ENCODE measurements at regions not wholly inside any gene's neighbourhood (a gene's known extent, or its start where the extent isn't known, plus 50 kb on each side); places are given as distances from the start of the nearest gene placed in this dataset.

DNA sequence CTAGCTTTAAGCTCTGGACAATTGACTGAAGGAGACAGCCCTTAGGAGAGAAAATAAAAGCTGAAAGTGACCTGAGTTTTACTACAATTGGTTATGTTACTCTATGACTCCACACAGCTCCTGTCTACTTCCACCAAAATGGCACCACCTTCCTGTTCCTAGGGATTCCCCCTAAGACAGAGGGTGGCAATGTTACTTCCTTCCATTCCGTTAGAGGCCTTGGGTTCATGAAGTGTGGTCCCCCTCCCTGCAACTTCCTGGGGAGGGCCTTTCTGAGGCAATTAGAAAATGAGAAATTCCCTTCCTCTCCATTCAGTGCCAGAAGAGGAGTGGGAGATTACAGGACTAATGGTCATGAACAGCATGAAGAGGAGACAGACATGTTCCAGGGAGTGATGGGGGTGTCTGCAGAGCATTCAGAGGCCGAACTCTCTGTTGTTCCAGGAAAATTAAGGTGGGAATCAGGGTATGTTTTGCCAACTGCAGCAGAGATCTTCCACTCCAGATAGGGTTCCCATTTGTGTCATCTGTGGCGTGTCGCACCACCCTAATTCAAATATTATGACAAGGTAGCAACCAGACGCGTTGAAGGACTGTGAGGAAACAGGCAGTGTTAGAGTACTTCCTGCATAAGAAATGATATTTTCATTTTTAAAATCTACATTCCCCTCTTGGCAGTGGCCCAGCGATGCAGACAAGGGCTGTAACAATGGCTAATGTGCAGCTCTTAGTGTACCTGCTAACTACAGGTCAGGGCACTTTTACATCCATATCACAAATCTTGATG is 53.1 kb upstream of the TRIM67 start:
- CTCF ChIA-PET: interaction anchor here (0.5 to 1.3 kb wide), 3 partner anchors 17 to 103 kb away, joined by 3 to 7 read pairs (median 3); no protein-coding TSS in a partner anchor
- Mint-ChIP-seq H3K4me1 (ENCODE audit: insufficient read depth, unreplicated experiment) (peaks cover 7% of the 10 kb centered on the region), H3K9me3 (ENCODE audit: unreplicated experiment) (no peaks in the 10 kb centered on the region), H3K36me3 (ENCODE audit: insufficient read depth, unreplicated experiment) (no peaks in the 10 kb centered on the region), H3K27ac (ENCODE audit: low read depth, unreplicated experiment) (no peak overlapping the region), H3K27me3 (ENCODE audit: insufficient read depth, unreplicated experiment) (peaks cover 23% of the 10 kb centered on the region), H3K4me3 (ENCODE audit: unreplicated experiment) (no peak overlapping the region)
- TF ChIP-seq, protein P1, sequence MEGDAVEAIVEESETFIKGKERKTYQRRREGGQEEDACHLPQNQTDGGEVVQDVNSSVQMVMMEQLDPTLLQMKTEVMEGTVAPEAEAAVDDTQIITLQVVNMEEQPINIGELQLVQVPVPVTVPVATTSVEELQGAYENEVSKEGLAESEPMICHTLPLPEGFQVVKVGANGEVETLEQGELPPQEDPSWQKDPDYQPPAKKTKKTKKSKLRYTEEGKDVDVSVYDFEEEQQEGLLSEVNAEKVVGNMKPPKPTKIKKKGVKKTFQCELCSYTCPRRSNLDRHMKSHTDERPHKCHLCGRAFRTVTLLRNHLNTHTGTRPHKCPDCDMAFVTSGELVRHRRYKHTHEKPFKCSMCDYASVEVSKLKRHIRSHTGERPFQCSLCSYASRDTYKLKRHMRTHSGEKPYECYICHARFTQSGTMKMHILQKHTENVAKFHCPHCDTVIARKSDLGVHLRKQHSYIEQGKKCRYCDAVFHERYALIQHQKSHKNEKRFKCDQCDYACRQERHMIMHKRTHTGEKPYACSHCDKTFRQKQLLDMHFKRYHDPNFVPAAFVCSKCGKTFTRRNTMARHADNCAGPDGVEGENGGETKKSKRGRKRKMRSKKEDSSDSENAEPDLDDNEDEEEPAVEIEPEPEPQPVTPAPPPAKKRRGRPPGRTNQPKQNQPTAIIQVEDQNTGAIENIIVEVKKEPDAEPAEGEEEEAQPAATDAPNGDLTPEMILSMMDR (IDR thresholded peaks at IDR 0.05; ENCODE audit: unreplicated experiment): no peak
- POLR2A ChIA-PET: no interaction called here
- no TSS peak for BruUV-seq (replicated peaks)
- intact Hi-C loops (cut with micrococcal nuclease): no loop called here
- no peak for DNase-seq (ENCODE audit: unreplicated experiment)

DNA sequence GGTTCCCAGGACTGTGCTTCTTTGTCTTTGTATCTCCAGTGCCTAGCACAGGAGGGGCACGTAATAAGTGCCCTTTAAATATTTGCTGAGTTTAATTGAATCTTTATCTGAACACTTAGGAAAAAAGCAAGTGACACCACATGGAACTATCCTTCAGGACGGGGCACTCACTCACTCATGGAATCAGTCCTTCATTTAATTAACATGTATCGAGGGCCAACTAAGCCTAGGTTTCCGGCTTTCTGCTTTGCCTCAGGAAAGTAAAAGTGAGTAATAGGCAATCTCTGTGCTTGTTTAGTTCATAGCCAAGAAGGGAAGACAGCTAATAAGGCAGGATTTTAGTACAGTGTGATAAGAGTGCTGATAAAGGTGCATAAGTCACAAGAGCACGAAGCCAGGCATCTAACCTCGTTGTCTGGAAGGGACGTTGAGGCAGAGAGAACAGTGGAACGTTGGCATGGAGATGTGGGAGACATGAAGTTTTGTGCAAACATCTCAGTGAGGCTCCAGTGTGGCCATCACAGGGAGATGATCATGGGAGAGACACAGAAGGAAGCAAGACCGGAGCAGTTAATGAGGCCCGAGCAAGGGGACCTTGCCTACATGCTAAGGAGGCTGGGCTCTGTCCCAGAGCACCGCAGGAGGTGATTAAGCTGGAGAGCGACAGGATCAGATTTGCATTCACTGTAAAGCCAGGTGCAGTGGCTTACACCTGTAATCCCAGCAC is 54.1 kb upstream of the TRIM67 start:
- Mint-ChIP-seq H3K27ac (ENCODE audit: low read depth, unreplicated experiment) (no peak overlapping the region), H3K36me3 (ENCODE audit: insufficient read depth, unreplicated experiment) (no peaks in the 10 kb centered on the region), H3K4me3 (ENCODE audit: unreplicated experiment) (no peak overlapping the region), H3K27me3 (ENCODE audit: insufficient read depth, unreplicated experiment) (peaks cover 23% of the 10 kb centered on the region), H3K4me1 (ENCODE audit: insufficient read depth, unreplicated experiment) (peaks cover 7% of the 10 kb centered on the region), H3K9me3 (ENCODE audit: unreplicated experiment) (no peaks in the 10 kb centered on the region)
- TF ChIP-seq, protein P1 (IDR thresholded peaks at IDR 0.05; ENCODE audit: unreplicated experiment): no peak
- CTCF ChIA-PET: interaction anchor here (0.5 to 0.7 kb wide), 2 partner anchors 16 to 93 kb away, joined by 3 read pairs; no protein-coding TSS in a partner anchor
- no peak for DNase-seq (ENCODE audit: unreplicated experiment)
- POLR2A ChIA-PET: no interaction called here
- BruUV-seq (replicated peaks): no TSS peak
- intact Hi-C loops (cut with micrococcal nuclease): no loop called here

DNA sequence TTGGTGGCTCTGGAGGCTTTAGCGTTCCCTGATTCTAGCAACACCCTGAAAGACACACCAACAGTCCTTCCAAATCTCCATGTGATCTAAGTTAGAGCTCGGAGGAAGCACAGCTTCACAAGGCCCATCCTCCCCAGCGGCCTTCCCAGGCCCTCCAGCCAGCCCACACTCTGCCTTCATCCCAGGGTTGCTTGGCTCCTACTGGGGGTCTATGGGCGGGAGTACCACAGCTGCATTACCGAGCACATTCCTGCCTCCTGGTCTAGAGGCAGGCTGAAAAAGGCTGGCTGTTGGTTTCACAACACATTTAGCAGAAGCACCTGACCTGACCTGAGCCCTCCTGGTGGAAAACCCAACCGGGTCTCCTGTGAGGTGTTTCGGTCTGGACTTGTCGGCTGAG is 54.7 kb upstream of the TRIM67 start:
- H3K27me3 Mint-ChIP-seq (ENCODE audit: insufficient read depth, unreplicated experiment): peaks cover 23% of the 10 kb centered on the region
- no TSS peak for BruUV-seq (replicated peaks)
- TF ChIP-seq, protein P1 (IDR thresholded peaks at IDR 0.05; ENCODE audit: unreplicated experiment): no peak
- intact Hi-C loops (cut with micrococcal nuclease): no loop called here
- H3K9me3 Mint-ChIP-seq (ENCODE audit: unreplicated experiment): no peaks in the 10 kb centered on the region
- H3K27ac Mint-ChIP-seq (ENCODE audit: low read depth, unreplicated experiment): no peak overlapping the region
- peaks cover 7% of the 10 kb centered on the region for H3K4me1 Mint-ChIP-seq (ENCODE audit: insufficient read depth, unreplicated experiment)
- DNase-seq (ENCODE audit: unreplicated experiment): no peak
- ChIA-PET POLR2A (interaction anchor here (0.9 kb wide), 1 partner anchor 50 kb away, joined by 3 read pairs; no protein-coding TSS in a partner anchor), CTCF (no interaction called here)
- H3K36me3 Mint-ChIP-seq (ENCODE audit: insufficient read depth, unreplicated experiment): no peaks in the 10 kb centered on the region
- H3K4me3 Mint-ChIP-seq (ENCODE audit: unreplicated experiment): no peak overlapping the region

GRCh38 chr1:231106347-231106746 is 55.5 kb upstream of the TRIM67 start:
- Mint-ChIP-seq H3K4me1 (ENCODE audit: insufficient read depth, unreplicated experiment) (peaks cover 7% of the 10 kb centered on the region), H3K27ac (ENCODE audit: low read depth, unreplicated experiment) (no peak overlapping the region), H3K4me3 (ENCODE audit: unreplicated experiment) (no peak overlapping the region), H3K9me3 (ENCODE audit: unreplicated experiment) (no peaks in the 10 kb centered on the region), H3K36me3 (ENCODE audit: insufficient read depth, unreplicated experiment) (no peaks in the 10 kb centered on the region), H3K27me3 (ENCODE audit: insufficient read depth, unreplicated experiment) (peaks cover 21% of the 10 kb centered on the region)
- intact Hi-C loops (cut with micrococcal nuclease): no loop called here
- ChIA-PET CTCF (interaction anchor here (0.6 to 1.0 kb wide), 3 partner anchors 9 to 54 kb away, joined by 3 to 5 read pairs (median 5); no protein-coding TSS in a partner anchor), POLR2A (interaction anchor here (0.9 kb wide), 1 partner anchor 51 kb away, joined by 3 read pairs; no protein-coding TSS in a partner anchor)
- peak; percentile 81 for DNase-seq (ENCODE audit: unreplicated experiment)
- no TSS peak for BruUV-seq (replicated peaks)
- TF ChIP-seq, protein P1 (IDR thresholded peaks at IDR 0.05; ENCODE audit: unreplicated experiment): no peak
